Stimulated activated CD4-positive, alpha-beta T cell treated with anti-CD3 and anti-CD28 coated beads, Interleukin-4, amount 100 ng/mL, for 24 hours (primary cell): ENCODE measurements at regions not wholly inside any gene's neighbourhood (a gene's known extent, or its start where the extent isn't known, plus 50 kb on each side); places are given as distances from the start of the nearest gene placed in this dataset.

ENCODE experiments used
- DNase-seq: peaks from one replicate; pipeline ENCODE4 v3.0.0-alpha.2; 2020

DNA sequence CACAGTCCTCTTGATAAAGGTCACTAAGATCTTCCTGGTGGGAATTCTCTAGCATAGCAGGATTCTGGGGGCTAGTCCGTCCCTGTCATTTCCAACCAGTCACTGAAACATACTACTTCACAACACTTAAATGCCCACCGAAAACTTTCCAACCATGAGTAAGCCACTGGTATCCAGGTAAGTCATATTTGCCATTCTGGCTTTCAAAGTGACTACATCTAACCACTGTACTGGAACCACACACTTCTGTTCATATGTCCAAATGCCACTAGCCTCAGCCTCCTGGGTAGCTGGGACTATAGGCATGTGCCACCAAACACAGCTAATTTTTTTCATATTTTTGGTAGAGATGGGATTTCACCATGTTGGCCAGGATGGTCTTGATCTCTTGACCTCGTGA, 64.3 kb upstream of the VANGL1 start:
- DNase-seq: no peak

DNA sequence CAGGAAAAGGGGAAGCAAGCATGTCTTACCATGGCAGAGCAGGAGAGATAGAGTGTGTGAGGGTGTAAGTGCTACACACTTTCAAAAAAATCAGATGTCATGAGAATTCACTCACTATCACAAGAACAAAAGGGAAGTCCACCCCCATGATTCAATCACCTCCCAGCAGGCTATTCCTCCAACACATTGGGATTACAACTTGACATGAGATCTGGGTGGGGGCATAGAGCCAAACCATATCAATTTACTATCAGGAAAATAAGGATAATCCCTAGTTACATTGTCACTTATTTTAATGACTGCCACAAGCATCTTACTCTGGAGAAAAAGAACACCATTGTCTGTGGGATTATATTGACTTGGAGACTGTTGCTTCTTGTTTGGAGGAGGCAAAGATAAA, 66.1 kb upstream of the VANGL1 start:
- DNase-seq: no peak

GRCh38 chr1:115572710-115573109, 69.1 kb upstream of the VANGL1 start:
- DNase-seq: no peak

GRCh38 chr1:115567431-115567830, 74.3 kb upstream of the VANGL1 start:
- no peak for DNase-seq

DNA sequence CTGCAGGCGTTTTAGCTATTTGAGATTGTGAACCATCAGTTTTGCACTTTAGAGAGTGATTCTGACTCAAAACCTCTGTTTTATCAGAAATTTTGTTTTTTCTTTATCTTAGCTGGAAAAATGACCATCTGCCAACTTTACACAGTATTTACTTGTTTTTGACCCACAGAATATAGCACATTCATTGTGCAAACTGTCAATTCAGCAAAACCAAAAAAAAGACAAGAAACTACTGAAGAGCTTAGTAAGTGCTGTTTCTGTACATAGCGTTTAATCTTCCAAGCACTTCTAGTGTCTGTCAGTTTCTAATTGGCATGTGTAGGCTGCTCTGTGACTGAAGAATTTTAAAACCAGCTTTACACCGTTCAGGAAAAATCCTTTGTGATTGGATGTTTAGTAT, 76.0 kb upstream of the VANGL1 start:
- DNase-seq: no peak

DNA sequence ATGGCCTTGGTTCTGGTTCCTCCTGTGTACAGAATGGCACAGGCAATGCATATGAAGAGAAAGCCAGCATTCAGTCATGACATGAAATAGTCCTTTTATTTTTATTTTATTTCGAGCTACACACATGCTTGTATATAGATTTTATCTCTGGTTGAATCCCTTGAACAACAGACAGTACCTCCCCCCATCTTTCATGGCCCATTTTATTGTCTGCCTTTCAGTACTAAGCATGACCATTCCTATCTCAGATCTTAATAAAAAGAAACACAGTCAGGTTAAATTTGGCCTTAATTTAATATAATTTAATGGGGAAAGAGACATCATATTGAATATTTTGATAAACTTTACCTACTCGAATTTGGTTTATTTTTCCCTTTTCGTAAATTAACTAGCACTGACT, 76.4 kb upstream of the VANGL1 start:
- DNase-seq: no peak

DNA sequence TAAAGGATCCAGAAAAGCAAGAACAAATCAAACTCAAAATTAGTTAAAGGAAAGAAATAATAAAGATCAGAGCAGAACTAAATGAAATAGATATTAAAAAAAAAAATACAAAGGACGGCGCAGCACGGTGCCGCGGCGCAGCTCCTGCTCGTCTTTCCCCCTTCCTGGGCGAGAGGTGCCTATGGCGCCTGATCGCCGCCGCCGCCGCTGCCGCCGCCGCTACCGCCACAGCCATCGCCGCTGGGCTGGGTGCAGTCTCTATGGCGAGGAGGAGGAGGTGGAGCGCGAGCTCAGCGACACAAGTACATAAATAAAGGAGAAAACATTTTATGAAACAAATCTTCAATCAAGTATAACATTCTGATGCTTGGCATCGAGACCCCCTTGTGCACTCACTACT, 77.6 kb upstream of the VANGL1 start:
- no peak for DNase-seq

DNA sequence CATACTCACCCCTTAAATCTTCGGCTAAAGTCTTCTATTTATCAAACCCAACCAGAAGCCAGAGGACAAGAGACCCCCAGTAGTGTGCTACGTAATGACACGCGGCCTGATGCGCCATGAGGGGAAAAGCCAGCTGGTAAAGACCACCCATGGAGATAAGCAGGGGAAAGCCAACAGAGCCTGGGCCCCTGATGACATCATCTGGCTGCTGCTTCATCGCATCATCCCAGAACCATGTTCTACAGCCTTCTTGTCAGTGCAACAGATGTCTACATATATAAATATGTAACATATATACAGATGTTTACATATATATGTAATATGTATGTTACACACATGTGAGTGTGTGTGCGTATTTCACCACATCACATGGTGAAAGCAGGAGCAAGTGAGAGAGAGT, 81.7 kb upstream of the VANGL1 start:
- no peak for DNase-seq

GRCh38 chr1:115558275-115558674, 83.5 kb upstream of the VANGL1 start:
- DNase-seq: no peak

DNA sequence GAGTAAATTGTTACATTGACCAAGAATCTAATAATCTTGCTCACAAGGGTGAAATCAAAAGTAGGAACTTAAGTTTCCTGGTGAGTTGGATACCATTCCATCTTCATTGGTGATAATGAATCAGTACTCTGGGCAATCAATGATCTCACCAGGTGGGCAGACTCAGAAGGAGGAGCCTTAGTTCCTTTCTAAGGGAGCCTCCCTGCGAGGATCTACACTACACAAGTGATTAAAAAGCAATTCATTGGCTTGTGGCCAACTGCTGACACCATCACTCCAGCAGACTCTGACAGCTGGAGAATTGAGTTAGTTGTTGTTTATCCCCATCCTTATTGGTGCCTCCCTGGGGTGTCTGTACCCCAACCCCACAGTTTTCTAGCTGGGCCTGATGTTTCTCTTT, 84.1 kb upstream of the VANGL1 start:
- no peak for DNase-seq

- DNase-seq: no peak
Observed at GRCh38 chr1:115556236-115556635, 85.5 kb upstream of the VANGL1 start.

DNA sequence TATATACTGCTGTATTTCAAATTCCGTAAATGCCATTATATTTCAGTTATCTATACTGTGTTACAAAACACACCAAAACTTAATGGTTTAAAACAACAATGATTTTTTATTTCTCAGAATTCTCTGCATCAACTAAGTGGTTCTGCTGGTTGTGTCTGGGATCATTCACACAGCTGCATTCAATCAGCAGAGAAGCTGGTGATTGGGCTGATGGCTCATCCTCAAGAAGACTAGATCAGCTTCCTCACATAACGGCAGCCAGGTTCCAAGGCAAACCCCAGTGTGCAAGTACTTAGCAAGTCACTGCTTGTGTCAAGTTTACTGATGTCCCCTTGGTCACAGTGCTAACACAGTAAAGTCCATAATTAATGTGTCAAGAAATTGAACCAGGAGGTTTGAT, 86.3 kb upstream of the VANGL1 start:
- no peak for DNase-seq

GRCh38 chr1:115547696-115548095, 94.1 kb upstream of the VANGL1 start:
- no peak for DNase-seq

- no peak for DNase-seq
Observed at GRCh38 chr1:115546846-115547245, 94.9 kb upstream of the VANGL1 start.

DNA sequence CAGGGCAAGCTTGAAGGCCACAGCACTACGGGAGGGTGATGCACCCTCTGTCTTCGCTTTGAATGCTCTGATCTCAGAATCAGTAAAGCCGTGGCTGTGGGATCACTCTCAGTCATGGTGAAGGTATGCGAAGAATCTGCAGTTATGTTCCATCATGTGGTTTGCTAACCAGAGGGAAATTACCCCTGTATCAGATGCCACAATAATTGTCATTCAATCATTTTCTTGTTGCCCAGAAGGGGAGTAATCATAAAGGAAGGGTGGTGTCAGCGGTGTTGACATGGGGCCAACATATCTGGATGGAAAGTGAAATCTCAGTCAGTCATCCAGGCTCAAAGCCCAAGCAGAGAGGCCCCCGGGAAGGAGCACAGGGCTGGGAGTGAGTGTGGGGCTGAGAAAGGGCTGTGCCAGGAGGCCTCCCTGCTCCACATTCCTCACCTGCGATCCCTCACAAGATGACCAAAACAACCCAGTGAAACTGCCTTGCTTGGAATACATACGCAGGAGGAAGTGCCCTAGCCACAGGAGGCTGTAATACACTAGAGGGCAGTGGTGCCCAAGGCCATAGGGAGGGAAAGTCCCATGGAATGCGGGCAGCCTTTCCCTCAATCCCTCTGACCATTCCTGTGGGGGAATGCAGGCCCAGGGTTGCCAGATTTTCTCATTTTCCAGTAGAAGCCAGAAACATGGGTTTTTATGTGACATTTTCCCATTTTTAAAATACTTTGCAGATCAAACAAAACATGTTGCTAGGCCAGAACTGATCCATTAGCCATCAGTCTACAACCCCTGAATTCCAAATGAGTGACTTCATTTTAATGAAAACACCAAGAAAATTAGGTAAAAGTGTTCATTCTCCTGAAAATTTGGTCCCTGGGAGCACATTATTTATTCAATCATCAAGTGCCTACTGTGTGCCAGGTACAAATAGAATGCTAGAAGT, 95.7 kb upstream of the VANGL1 start:
- DNase-seq: no peak

DNA sequence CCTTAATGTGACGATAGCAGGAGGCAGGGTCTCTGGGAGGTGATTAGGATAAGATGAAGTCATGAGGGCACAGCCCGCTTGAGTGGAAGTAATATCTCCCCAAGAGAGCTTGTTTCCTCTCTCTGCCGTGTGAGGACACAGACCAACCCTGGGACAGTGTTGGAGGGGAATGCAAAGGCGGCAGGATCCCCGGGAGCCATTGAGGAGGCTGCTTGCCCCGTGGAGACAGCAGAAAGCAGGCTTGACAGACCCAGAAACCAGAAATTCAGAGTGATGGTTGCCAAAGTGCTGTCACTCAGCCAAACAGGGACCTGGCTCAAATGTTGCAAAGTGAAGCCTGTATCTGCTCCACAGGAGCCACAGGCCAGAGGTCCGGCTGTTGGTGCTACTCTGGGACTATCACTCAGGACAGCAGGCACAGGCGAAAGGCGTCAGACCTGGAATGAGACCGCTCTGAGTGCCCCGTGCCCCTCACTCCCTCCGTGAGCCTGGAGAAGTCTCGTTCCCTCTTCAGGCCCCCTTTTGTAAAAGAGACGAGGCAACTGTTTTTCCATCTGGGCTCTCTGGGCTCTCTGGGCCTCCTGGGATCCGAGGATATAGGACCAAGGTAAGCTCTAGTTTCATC, 96.6 kb upstream of the VANGL1 start:
- no peak for DNase-seq

GRCh38 chr1:115544131-115544530, 97.6 kb upstream of the VANGL1 start:
- DNase-seq: no peak

GRCh38 chr1:115543247-115543646, 98.5 kb upstream of the VANGL1 start:
- DNase-seq: no peak

- no peak for DNase-seq
Observed at GRCh38 chr1:115539736-115540135, 102.0 kb upstream of the VANGL1 start.

- no peak for DNase-seq
Observed at GRCh38 chr1:115539061-115539460, 102.7 kb upstream of the VANGL1 start.

GRCh38 chr1:115538579-115538978, 103.2 kb upstream of the VANGL1 start:
- DNase-seq: no peak

DNA sequence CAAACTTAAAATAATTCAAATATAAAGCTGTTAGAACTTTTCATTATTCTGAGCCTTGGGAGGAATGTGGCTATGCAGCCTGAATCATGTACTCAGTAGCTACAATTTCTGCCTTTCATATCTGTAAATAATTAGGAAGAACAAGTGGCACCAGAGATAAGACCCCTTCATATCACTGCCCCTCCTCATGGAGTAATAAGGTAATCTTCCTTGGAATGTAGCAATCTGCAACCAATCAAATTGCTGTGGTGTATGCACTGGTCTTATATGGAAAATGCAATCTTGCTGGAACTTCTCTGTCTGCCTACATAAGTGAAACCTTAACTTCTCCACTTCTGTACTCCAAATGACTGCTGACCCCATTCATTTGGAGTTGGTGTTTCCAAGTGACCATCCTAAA, 104.4 kb upstream of the VANGL1 start:
- DNase-seq: no peak

DNA sequence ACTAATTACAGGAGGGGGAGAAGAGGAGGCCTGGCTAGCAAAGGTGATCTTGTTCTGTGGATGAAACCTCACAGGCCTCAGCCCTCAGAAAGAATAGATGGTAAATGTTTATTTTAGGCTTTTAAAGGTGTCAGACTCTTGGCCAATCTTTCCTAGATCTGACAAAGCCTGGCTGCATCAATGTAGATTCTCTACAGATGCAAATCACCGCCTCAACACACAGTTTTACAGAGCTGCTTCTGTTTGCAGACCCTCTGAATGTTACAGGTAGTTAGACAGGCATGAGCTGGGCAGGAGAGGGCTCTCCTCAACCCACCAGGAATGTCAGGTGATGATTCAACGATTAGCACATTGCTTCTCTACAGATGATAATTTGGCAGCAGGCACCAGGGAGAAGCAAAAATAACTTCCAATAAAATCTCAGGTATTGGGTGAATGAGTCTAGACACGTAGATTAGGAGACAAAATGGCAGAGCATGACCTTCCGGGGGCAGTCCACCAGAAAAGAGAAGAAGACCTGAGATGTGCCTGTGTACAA, 105.4 kb upstream of the VANGL1 start:
- no peak for DNase-seq

DNA sequence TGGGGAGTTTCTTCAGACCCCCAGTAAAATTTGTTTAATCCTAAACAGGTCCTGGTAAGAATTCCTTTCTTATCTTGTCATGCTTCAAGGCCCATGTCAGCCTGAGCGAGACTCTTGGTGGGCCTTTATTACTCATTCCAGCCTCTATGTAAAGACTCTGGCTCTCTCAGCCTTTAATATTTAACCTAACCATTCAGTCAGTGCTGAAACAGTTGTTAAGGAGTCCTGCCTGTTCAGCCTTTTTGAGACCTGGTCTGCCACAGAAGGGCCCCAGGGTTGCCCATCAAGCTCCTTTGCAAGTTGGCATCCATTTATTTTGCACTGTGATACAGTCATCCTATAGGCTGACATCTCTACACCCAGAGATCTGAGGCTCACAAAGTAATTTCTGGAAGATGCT, 107.7 kb upstream of the VANGL1 start:
- DNase-seq: no peak
